SIG-M5 (cell line): ENCODE measurements at regions not wholly inside any gene's neighbourhood (a gene's known extent, or its start where the extent isn't known, plus 50 kb on each side); places are given as distances from the start of the nearest gene placed in this dataset.
"Not testable (repeated sequence)": the region's sequence is repeated elsewhere in the genome, so short reads cannot be mapped to it uniquely, and the experiment has no call there.

Source experiments
- DNase-seq: peaks from one replicate; lab custom pipeline; 2025; lab: John Stamatoyannopoulos, UW

GRCh38 chr13:65300220-65300619 is 1929.9 kb downstream of the PCDH9 start:
- DNase-seq, result no peak

GRCh38 chr13:65293530-65294198 is 1936.5 kb downstream of the PCDH9 start:
- no peak for DNase-seq

- no peak for DNase-seq
These were observed 1937.6 kb downstream of the PCDH9 start for GRCh38 chr13:65292488-65292901.

- DNase-seq, result no peak
These were observed 1942.7 kb downstream of the PCDH9 start for GRCh38 chr13:65287405-65287804.

- no peak for DNase-seq
These were observed 1954.1 kb downstream of the PCDH9 start for GRCh38 chr13:65275838-65276630.

GRCh38 chr13:65275108-65275507 is 1955.0 kb downstream of the PCDH9 start:
- no peak for DNase-seq

- DNase-seq, result not testable (repeated sequence)
These were observed 1956.2 kb downstream of the PCDH9 start for GRCh38 chr13:65273811-65274420.

- DNase-seq, result no peak
These were observed 1962.1 kb downstream of the PCDH9 start for GRCh38 chr13:65268009-65268408.

GRCh38 chr13:65265988-65266387 is 1964.1 kb downstream of the PCDH9 start:
- DNase-seq, result no peak

GRCh38 chr13:65264066-65264465 is 1966.1 kb downstream of the PCDH9 start:
- DNase-seq, result no peak

- DNase-seq, result no peak
These were observed 1968.9 kb downstream of the PCDH9 start for GRCh38 chr13:65260946-65261891.

GRCh38 chr13:65240773-65241172 is 1989.4 kb downstream of the PCDH9 start:
- no peak for DNase-seq

- no peak for DNase-seq
These were observed 1993.2 kb downstream of the PCDH9 start for GRCh38 chr13:65236841-65237418.

GRCh38 chr13:65217471-65217995 is 2012.6 kb downstream of the PCDH9 start:
- no peak for DNase-seq

- DNase-seq, result not testable (repeated sequence)
These were observed 2027.3 kb downstream of the PCDH9 start for GRCh38 chr13:65202845-65203244.

- no peak for DNase-seq
These were observed 2041.4 kb downstream of the PCDH9 start for GRCh38 chr13:65188721-65189120.

- DNase-seq, result no peak
These were observed 2062.1 kb downstream of the PCDH9 start for GRCh38 chr13:65168026-65168425.

- DNase-seq, result no peak
These were observed 2063.5 kb downstream of the PCDH9 start for GRCh38 chr13:65166675-65167074.

GRCh38 chr13:65159803-65160202 is 2070.3 kb downstream of the PCDH9 start:
- DNase-seq, result no peak

GRCh38 chr13:65155861-65156260 is 2074.3 kb downstream of the PCDH9 start:
- DNase-seq, result no peak
